Muscle of back (tissue), 3 donors: ENCODE measurements at regions not wholly inside any gene's neighbourhood (a gene's known extent, or its start where the extent isn't known, plus 50 kb on each side); places are given as distances from the start of the nearest gene placed in this dataset.
A peak's percentile ranks its signal among the peaks of the same experiment; 100 is the strongest.

ENCODE experiments used
- DNase-seq, 3 donors: peaks; one replicate each; pipeline versions ENCODE4 v3.0.0 to v3.0.0-alpha.2; 2013

DNA sequence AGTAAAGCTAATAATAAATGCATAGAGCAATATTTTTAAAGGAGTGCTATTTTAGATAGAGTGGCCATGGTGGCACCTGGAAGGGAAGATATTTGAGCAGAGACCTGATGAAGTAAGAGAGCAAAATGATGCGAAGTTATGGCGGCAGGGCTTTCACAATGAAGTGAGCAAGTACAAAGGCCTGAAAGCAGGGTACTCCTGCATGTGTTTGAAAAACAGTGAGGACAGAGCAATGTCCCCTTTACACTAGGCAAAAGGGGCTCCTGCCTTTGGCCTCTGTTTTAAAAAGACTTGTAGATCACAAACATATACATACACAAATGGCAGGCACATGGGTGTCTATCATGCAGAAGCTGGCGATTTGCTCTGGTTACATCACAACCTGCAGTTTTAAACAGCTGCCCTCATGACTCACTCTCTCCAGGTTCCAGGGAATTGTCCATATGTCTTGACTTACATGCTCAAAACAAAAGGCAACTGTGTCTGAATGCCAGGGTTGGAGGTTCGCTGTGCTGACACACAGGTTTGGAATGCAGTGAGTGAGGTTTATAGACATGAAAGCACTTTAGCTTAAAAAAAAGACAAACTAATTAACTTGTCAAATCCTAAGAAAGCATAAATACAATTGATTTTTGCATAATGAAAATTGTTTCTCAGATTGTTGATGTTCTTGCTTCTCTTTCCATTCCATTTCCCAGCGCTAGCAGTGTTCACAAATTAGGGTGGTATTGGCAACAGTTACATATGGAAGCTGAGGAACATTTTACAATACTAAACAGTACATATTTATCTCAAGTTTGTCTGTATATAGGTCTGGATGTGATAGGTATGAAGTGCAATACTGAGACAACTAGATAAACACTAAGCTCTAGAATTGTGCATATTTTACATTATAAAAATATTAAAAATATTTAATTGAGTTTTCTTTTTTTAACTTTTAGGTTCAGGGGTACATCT lies 313.9 kb downstream of the BARHL2 start:
- DNase-seq, result peak; percentile 44 to 84 (median 64)

DNA sequence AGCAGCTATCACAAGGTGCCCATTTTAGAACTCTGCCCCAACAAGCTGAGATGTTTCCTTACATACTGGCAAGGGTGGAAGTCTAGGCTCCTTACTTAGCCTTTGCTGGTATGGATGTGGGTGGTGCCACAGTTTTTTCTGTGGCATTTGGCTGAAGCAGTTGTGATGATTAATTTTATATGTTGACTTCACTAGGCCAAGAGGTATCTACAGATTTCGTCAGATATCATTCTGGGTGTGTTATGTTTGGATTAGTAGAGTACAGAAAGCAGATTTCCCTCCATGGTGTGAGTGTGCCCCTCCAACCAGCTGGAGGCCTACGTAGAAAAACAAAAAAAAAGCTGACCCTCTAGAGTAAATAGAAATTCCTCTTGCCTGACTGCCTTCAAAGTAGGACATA lies 317.0 kb downstream of the BARHL2 start:
- DNase-seq, result no peak

DNA sequence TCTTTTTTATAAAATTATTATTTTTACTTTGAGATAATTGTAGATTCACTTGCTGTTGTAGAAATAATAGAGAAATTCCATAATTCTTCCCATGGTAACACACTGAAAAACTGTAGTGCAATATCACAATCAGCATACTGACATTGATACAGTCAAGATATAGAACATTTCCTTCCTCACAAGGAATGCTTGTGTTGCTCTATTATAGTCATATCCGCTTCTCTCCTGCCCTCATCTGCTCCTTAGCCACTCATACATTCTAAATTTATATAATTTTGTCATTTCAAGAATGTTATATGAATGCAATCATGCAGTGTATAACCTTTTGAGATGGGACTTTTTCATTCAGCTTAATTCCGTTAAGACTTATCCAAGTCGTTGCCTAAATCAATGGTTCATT lies 320.2 kb downstream of the BARHL2 start:
- no peak for DNase-seq

DNA sequence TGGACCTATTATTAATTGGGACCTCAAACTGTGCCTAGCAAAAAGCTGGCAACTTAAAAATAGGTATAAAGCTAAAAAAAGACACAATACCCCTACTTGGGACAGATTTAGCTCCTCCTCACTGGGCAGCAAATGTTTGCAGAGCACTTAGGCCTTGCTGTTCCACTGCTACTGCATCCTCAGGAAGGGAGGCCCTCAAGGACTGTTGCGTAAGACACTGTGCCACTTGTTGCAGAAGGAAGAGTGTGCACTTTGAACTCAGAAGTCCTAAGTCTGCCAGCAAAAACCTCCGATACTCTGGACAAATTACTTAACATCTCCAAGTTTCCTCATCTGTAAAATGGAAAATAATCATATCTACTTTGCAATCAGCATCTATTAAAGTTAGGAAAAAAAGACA lies 322.9 kb downstream of the BARHL2 start:
- DNase-seq, result no peak

- no peak for DNase-seq
Measured at GRCh38 chr1:90393025-90393424, 324.1 kb downstream of the BARHL2 start.

GRCh38 chr1:90391126-90391525 lies 326.0 kb downstream of the BARHL2 start:
- DNase-seq, result no peak

DNA sequence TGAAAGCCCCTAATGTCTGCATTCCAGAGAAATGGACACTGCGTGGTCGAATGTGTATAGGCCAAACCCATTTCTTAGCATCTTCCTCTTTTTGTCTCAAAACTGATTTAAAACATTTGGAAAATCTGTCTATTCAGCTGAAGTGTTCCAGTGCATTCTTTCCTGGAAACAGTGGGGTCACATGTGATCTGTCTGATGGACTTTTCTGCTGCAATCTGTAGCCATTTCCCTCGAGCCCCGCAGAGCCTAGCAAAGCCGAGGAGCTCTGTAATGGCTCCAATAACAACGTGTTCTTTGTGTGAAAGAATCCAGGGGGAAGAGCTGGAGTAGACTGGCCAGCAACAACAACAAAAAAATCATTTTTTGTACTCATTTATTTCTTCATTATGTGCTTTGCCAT lies 329.3 kb downstream of the BARHL2 start:
- DNase-seq, result peak; percentile 54 to 80 (median 64)

- peak; percentile 24 to 55 (median 47) for DNase-seq
Measured at GRCh38 chr1:90386899-90387720, 330.0 kb downstream of the BARHL2 start.

GRCh38 chr1:90384193-90384592 lies 332.9 kb downstream of the BARHL2 start:
- no peak for DNase-seq

GRCh38 chr1:90382161-90382560 lies 334.9 kb downstream of the BARHL2 start:
- no peak for DNase-seq

GRCh38 chr1:90381598-90381997 lies 335.5 kb downstream of the BARHL2 start:
- no peak for DNase-seq

DNA sequence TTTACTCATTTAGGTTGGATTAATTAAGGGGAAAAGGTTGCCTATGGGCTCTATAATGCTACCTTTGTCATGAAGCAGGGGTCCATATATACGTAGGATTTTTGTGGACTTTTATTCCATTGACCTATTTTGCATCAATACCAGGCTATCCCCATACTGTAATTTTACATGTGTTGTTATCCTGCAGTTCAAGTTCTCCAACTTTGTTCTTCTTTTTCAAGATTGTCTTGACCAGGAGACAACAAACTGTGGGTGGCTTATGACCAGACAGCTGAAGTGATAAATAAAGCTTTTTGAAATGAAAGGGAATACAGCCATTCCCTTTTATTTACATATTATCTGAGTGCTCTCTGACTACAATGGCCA lies 345.7 kb downstream of the BARHL2 start:
- no peak for DNase-seq

DNA sequence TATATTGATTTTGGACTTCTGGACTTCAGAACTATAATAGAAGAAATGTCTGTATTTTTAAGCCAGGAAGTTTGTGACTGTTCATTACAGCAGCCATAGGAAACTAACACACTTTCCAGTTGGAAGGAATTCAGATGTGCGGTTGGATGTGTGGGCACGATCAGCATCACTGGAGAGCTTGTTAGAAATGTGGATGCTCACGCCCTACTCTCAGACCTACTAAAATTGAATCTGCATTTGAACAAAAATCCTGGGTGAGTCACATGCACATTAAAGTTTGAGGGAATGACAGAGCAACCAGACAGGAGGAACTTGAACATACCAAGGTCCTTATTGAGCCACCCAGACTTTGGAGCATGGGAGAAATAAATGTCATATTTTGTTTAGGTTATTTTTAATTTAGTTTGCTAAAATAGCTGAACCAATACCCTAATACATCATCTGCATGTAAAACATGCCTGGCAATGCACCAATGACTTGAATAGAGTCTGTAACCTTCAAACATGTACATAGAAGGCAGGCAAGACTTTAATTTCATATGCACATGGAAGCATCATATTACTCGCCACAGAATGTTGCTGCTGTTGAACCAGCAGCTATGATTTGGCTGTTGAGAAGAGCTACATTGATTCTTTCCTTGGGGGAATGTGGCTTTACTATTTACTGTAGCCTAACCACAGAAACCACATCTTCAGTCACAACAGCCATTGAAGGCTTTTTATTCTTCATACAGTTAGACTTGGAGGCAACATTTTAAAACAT lies 346.2 kb downstream of the BARHL2 start:
- DNase-seq, result peak in 1 of 3 donors; percentile 8

DNA sequence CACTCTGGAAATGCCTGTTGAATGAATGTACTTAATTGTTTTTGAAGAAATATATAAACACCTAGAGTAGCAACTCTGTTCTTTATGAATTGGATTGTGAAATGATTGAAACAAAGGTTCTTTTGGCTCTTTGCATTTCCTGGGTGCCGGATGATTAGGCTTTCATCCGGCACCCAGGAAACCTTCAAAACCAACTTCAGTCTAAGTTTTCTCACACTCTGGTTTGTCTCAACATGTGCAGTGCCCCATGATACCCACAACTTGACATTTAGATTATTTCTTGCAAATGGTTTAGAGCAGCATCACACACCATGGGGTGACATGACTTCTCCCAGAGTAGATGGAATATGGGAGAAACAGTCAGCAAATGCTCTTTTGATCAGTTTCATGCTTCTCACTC lies 354.9 kb downstream of the BARHL2 start:
- DNase-seq, result no peak

DNA sequence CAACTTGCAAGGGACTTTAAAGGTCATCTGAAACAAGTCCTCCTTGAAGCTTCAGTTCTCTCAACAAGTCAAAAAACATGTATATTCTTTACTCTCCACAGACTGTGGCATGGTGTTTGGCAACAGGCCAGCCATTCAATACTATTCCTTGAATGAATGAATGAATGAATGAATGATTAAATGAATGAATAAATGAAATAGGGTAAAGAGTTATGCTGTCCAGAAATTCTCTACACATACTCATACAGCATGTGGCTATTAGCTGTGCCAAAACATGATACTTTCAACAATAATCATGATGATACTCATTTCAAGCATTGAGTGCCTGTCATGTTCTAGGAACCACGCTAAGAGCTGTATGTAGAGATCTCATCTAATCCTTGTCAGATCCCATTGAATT lies 356.1 kb downstream of the BARHL2 start:
- DNase-seq, result no peak

GRCh38 chr1:90359994-90360393 lies 357.1 kb downstream of the BARHL2 start:
- DNase-seq, result no peak

GRCh38 chr1:90358448-90358847 lies 358.7 kb downstream of the BARHL2 start:
- DNase-seq, result no peak

DNA sequence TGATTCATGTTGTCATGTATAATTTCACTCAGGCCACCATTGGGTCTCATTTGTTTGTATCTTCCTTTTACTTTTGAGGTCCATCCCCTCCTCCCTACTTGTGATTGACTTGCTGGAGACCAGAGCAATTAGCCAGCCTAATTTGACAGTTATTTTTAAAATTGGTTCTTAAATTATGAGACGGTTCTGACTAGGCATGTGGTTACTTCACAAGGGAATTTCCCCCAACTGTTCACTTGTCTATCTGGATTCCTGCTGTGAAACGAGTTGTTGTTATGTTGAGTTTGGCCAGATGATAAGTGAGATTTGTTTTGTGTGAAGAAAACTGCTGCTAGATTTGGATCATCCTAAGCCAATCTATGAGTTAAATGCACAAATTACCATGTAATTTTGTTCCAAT lies 359.1 kb downstream of the BARHL2 start:
- DNase-seq, result no peak

DNA sequence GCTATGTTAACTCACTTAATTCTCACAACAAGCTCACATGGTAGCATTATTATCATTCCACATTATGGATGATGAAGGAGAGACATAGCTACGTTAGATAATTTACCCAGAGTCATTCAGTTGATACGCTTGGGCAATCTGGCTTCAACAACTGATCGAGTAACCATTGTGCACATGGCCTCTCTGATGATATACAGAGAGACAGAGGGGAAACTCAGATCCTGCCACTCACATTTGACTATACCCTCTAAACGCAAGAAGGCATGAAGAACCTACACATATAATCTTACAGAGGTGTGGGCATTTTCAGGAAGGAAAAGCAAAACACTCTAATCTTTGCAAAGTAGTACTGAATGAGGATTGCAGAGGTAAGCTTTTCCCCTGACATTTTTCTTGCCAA lies 360.1 kb downstream of the BARHL2 start:
- no peak for DNase-seq

- no peak for DNase-seq
Measured at GRCh38 chr1:90356101-90356500, 361.0 kb downstream of the BARHL2 start.

DNA sequence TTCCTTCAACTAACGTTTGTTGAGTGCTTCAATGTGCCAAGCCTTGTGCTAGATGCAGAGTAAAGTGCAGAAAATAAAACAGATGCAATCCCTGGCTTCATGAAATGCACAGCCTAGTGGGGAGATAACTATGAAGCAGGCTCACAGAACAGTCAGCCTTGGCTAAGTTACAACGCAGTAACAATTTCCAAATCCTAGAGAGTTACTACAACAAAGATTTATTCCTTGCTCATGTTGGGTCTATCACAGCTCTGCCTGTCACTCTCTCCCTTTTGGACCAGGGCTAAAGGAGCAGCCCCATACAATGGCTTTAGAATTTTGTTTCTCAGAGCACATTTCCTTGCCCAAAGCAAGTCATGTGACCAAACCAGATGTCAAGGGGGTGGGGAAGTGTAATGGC lies 359.8 kb downstream of the ZNF326 start:
- DNase-seq, result no peak

DNA sequence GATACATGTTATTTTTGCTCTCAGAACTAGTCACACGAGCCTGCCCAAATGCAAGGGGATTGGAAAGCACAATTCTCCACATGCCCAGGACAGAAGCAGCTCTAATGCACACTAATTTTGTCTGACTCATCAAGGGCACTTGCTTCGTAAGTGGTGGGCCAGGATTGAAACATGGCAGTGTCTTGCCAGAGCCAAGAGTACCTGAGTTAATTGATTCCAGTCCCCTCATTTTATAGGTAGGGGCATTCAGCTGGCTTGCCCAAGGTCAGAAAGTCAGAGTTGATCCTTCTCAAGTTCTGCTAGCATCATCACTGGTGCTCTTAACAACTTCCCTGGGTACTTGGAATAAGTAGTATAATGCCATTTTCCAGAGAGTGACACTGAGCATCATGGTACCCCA lies 356.1 kb downstream of the ZNF326 start:
- DNase-seq, result no peak
